ENCODE measurements at regions not wholly inside any gene's neighbourhood (a gene's known extent, or its start where the extent isn't known, plus 50 kb on each side); places are given as distances from the start of the nearest gene placed in this dataset.

- no peak for TF ChIP-seq TAF1 (IDR thresholded peaks at IDR 0.05; ENCODE audit: borderline replicate concordance, insufficient read depth, low read length)
- no peak for TF ChIP-seq FOXP2 (optimal IDR thresholded peaks at IDR 0.05; ENCODE audit: borderline replicate concordance, extremely low read depth, extremely low read length, insufficient read depth)
- no peak for TF ChIP-seq POLR2AphosphoS5 (IDR thresholded peaks at IDR 0.05; ENCODE audit: low read depth, low read length)
- TF ChIP-seq SIN3A (IDR thresholded peaks at IDR 0.05; ENCODE audit: borderline replicate concordance, insufficient read depth, low read length): no peak
- no peak for TF ChIP-seq REST (IDR thresholded peaks at IDR 0.05; ENCODE audit: insufficient read depth in 1 of 2, low read depth in 2 of 2, low read length in 2 of 2)
Observed at GRCh38 chr4:184898793-184899192, 73.0 kb upstream of the ACSL1 start.

GRCh38 chr4:184899261-184900134 is 73.7 kb upstream of the ACSL1 start:
- no peak for TF ChIP-seq SIN3A (IDR thresholded peaks at IDR 0.05; ENCODE audit: borderline replicate concordance, insufficient read depth, low read length)
- TF ChIP-seq POLR2AphosphoS5 (IDR thresholded peaks at IDR 0.05; ENCODE audit: low read depth, low read length): no peak
- no peak for TF ChIP-seq REST (IDR thresholded peaks at IDR 0.05; ENCODE audit: insufficient read depth in 1 of 2, low read depth in 2 of 2, low read length in 2 of 2)
- TF ChIP-seq TAF1 (IDR thresholded peaks at IDR 0.05; ENCODE audit: borderline replicate concordance, insufficient read depth, low read length): no peak
- no peak for TF ChIP-seq FOXP2 (optimal IDR thresholded peaks at IDR 0.05; ENCODE audit: borderline replicate concordance, extremely low read depth, extremely low read length, insufficient read depth)

GRCh38 chr4:184900184-184900583 is 74.4 kb upstream of the ACSL1 start:
- TF ChIP-seq FOXP2 (optimal IDR thresholded peaks at IDR 0.05; ENCODE audit: borderline replicate concordance, extremely low read depth, extremely low read length, insufficient read depth): no peak
- no peak for TF ChIP-seq POLR2AphosphoS5 (IDR thresholded peaks at IDR 0.05; ENCODE audit: low read depth, low read length)

GRCh38 chr4:184902550-184902949 is 76.8 kb upstream of the ACSL1 start:
- TF ChIP-seq SIN3A (IDR thresholded peaks at IDR 0.05; ENCODE audit: borderline replicate concordance, insufficient read depth, low read length) (no peak), POLR2AphosphoS5 (IDR thresholded peaks at IDR 0.05; ENCODE audit: low read depth, low read length) (no peak), FOXP2 (optimal IDR thresholded peaks at IDR 0.05; ENCODE audit: borderline replicate concordance, extremely low read depth, extremely low read length, insufficient read depth) (no peak)

GRCh38 chr4:184906480-184907097 is 80.8 kb upstream of the ACSL1 start:
- no peak for TF ChIP-seq POLR2AphosphoS5 (IDR thresholded peaks at IDR 0.05; ENCODE audit: low read depth, low read length)
- TF ChIP-seq FOXP2 (optimal IDR thresholded peaks at IDR 0.05; ENCODE audit: borderline replicate concordance, extremely low read depth, extremely low read length, insufficient read depth): no peak
- TF ChIP-seq SIN3A (IDR thresholded peaks at IDR 0.05; ENCODE audit: borderline replicate concordance, insufficient read depth, low read length): no peak
- no peak for TF ChIP-seq TAF1 (IDR thresholded peaks at IDR 0.05; ENCODE audit: borderline replicate concordance, insufficient read depth, low read length)
- no peak for TF ChIP-seq REST (IDR thresholded peaks at IDR 0.05; ENCODE audit: insufficient read depth in 1 of 2, low read depth in 2 of 2, low read length in 2 of 2)

GRCh38 chr4:184907216-184907615 is 81.4 kb upstream of the ACSL1 start:
- no peak for TF ChIP-seq TAF1 (IDR thresholded peaks at IDR 0.05; ENCODE audit: borderline replicate concordance, insufficient read depth, low read length)
- no peak for TF ChIP-seq REST (IDR thresholded peaks at IDR 0.05; ENCODE audit: insufficient read depth in 1 of 2, low read depth in 2 of 2, low read length in 2 of 2)
- no peak for TF ChIP-seq FOXP2 (optimal IDR thresholded peaks at IDR 0.05; ENCODE audit: borderline replicate concordance, extremely low read depth, extremely low read length, insufficient read depth)
- TF ChIP-seq POLR2AphosphoS5 (IDR thresholded peaks at IDR 0.05; ENCODE audit: low read depth, low read length): no peak
- no peak for TF ChIP-seq SIN3A (IDR thresholded peaks at IDR 0.05; ENCODE audit: borderline replicate concordance, insufficient read depth, low read length)
